ENCODE measurements at regions not wholly inside any gene's neighbourhood (a gene's known extent, or its start where the extent isn't known, plus 50 kb on each side); places are given as distances from the start of the nearest gene placed in this dataset.

DNA sequence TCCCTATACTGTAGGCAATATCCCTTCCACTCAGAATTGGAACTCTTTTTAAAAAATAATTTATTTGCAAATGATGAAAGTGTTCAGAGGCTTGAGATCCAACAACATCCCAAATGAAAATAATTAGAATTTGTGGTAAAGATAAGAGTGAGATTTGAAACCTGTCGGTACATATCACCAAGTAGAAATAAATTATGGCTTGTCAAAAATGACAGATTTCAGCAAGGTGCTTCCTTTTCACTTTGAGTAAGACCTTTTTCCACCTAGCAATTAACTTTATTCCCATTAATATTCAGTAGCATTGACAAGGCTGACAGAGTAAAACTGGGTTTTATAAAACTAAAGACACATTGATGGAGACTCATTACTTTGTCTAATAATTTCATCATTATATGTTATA lies 107.7 kb upstream of the PRKD1 start:
- Histone ChIP-seq H2BK5ac (ENCODE audit: low read depth, low read length, poor library complexity) (no peak overlapping the region), H3K14ac (ENCODE audit: low read length) (no peak overlapping the region), H2AK5ac (ENCODE audit: low read length) (no peak overlapping the region), H2AFZ (ENCODE audit: insufficient read depth, low read length, poor library complexity) (no peak overlapping the region), H3K4ac (ENCODE audit: low read depth, low read length) (no peak overlapping the region), H2BK120ac (ENCODE audit: insufficient read depth, low read length, poor library complexity) (no peak overlapping the region), H3K4me2 (ENCODE audit: low read length) (no peak overlapping the region), H3K23ac (ENCODE audit: low read length) (no peak overlapping the region), H4K91ac (ENCODE audit: low read depth, low read length) (no peak overlapping the region), H3K9me3 (ENCODE audit: insufficient read depth, low read depth, low read length) (no peaks in the 10 kb centered on the region), H3K79me2 (ENCODE audit: control insufficient read depth, insufficient read depth, low read length, poor library complexity) (no peaks in the 10 kb centered on the region), H3K36me3 (ENCODE audit: control insufficient read depth in 1 of 2, insufficient read depth in 2 of 2, low read length in 2 of 2) (no peaks in the 10 kb centered on the region), H3K9ac (ENCODE audit: low read length) (no peak overlapping the region), H3K4me3 (ENCODE audit: low read depth, low read length) (no peak overlapping the region), H2BK12ac (ENCODE audit: low read length) (no peak overlapping the region), H3K4me1 (ENCODE audit: control insufficient read depth in 1 of 2, insufficient read depth in 2 of 2, low read length in 2 of 2) (no peaks in the 10 kb centered on the region), H3K27me3 (ENCODE audit: insufficient read depth, low read length) (no peaks in the 10 kb centered on the region), H3K79me1 (ENCODE audit: low read length) (no peaks in the 10 kb centered on the region), H4K12ac (ENCODE audit: low read depth, low read length) (no peak overlapping the region), H4K8ac (ENCODE audit: low read depth, low read length) (no peak overlapping the region), H3K27ac (ENCODE audit: low read depth, low read length) (no peak overlapping the region), H3K18ac (ENCODE audit: low read length) (no peak overlapping the region)
- no CpG with 5 or more reads among the region's 1 CpG for WGBS (ENCODE audit: extremely low coverage, insufficient coverage, insufficient read length)
- DNase-seq: no peak

- no peak overlapping the region for H4K91ac ChIP-seq (ENCODE audit: low read depth, low read length)
- no peak overlapping the region for H3K4me3 ChIP-seq (ENCODE audit: low read depth, low read length)
- no peak overlapping the region for H3K14ac ChIP-seq (ENCODE audit: low read length)
- no peaks in the 10 kb centered on the region for H3K4me1 ChIP-seq (ENCODE audit: control insufficient read depth in 1 of 2, insufficient read depth in 2 of 2, low read length in 2 of 2)
- H3K9ac ChIP-seq (ENCODE audit: low read length): no peak overlapping the region
- H4K8ac ChIP-seq (ENCODE audit: low read depth, low read length): no peak overlapping the region
- H3K79me2 ChIP-seq (ENCODE audit: control insufficient read depth, insufficient read depth, low read length, poor library complexity): no peaks in the 10 kb centered on the region
- H2BK12ac ChIP-seq (ENCODE audit: low read length): no peak overlapping the region
- H3K4ac ChIP-seq (ENCODE audit: low read depth, low read length): no peak overlapping the region
- H4K12ac ChIP-seq (ENCODE audit: low read depth, low read length): no peak overlapping the region
- no CpG with 5 or more reads among the region's 5 CpGs for WGBS (ENCODE audit: extremely low coverage, insufficient coverage, insufficient read length)
- no peak overlapping the region for H3K4me2 ChIP-seq (ENCODE audit: low read length)
- H3K9me3 ChIP-seq (ENCODE audit: insufficient read depth, low read depth, low read length): no peaks in the 10 kb centered on the region
- no peak overlapping the region for H2BK5ac ChIP-seq (ENCODE audit: low read depth, low read length, poor library complexity)
- H3K36me3 ChIP-seq (ENCODE audit: control insufficient read depth in 1 of 2, insufficient read depth in 2 of 2, low read length in 2 of 2): no peaks in the 10 kb centered on the region
- no peak overlapping the region for H3K18ac ChIP-seq (ENCODE audit: low read length)
- H3K27me3 ChIP-seq (ENCODE audit: insufficient read depth, low read length): no peaks in the 10 kb centered on the region
- DNase-seq: no peak
- no peaks in the 10 kb centered on the region for H3K79me1 ChIP-seq (ENCODE audit: low read length)
- no peak overlapping the region for H2AK5ac ChIP-seq (ENCODE audit: low read length)
- no peak overlapping the region for H3K27ac ChIP-seq (ENCODE audit: low read depth, low read length)
- no peak overlapping the region for H2BK120ac ChIP-seq (ENCODE audit: insufficient read depth, low read length, poor library complexity)
- H3K23ac ChIP-seq (ENCODE audit: low read length): no peak overlapping the region
- H2AFZ ChIP-seq (ENCODE audit: insufficient read depth, low read length, poor library complexity): no peak overlapping the region
These were observed 118.1 kb upstream of the PRKD1 start for GRCh38 chr14:30045720-30046119.

DNA sequence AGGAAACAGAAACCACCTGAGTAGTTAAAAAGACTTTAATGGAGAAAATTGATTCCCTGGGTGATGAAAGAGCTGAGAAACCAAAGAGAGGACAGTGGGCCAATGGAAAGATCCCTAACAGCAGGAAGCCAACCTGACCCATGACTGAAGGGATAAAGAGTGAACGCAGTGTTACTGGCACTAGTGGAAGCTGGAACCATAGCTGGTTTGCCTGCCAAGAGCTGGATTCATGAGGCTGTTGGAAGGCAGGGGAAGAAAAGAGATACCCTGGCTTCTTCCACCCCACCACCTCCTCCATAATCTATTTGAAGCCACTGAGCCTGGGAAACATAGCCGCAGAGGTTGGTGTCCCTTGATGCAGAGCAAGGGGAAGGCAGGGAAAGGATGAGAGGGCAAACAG lies 125.5 kb upstream of the PRKD1 start:
- no peak for DNase-seq
- Histone ChIP-seq H3K9ac (ENCODE audit: low read length) (no peak overlapping the region), H3K4me2 (ENCODE audit: low read length) (no peak overlapping the region), H3K9me3 (ENCODE audit: insufficient read depth, low read depth, low read length) (no peaks in the 10 kb centered on the region), H2AFZ (ENCODE audit: insufficient read depth, low read length, poor library complexity) (no peak overlapping the region), H3K27me3 (ENCODE audit: insufficient read depth, low read length) (no peaks in the 10 kb centered on the region), H2BK5ac (ENCODE audit: low read depth, low read length, poor library complexity) (no peak overlapping the region), H2BK120ac (ENCODE audit: insufficient read depth, low read length, poor library complexity) (no peak overlapping the region), H3K79me2 (ENCODE audit: control insufficient read depth, insufficient read depth, low read length, poor library complexity) (no peaks in the 10 kb centered on the region), H3K4ac (ENCODE audit: low read depth, low read length) (no peak overlapping the region), H4K91ac (ENCODE audit: low read depth, low read length) (no peak overlapping the region), H3K4me3 (ENCODE audit: low read depth, low read length) (no peak overlapping the region), H3K36me3 (ENCODE audit: control insufficient read depth in 1 of 2, insufficient read depth in 2 of 2, low read length in 2 of 2) (no peaks in the 10 kb centered on the region), H3K23ac (ENCODE audit: low read length) (no peak overlapping the region), H2BK12ac (ENCODE audit: low read length) (no peak overlapping the region), H4K8ac (ENCODE audit: low read depth, low read length) (no peak overlapping the region), H3K79me1 (ENCODE audit: low read length) (no peaks in the 10 kb centered on the region), H2AK5ac (ENCODE audit: low read length) (no peak overlapping the region), H3K14ac (ENCODE audit: low read length) (no peak overlapping the region), H3K4me1 (ENCODE audit: control insufficient read depth in 1 of 2, insufficient read depth in 2 of 2, low read length in 2 of 2) (no peaks in the 10 kb centered on the region), H3K18ac (ENCODE audit: low read length) (no peak overlapping the region), H4K12ac (ENCODE audit: low read depth, low read length) (no peak overlapping the region), H3K27ac (ENCODE audit: low read depth, low read length) (no peak overlapping the region)
- WGBS (ENCODE audit: extremely low coverage, insufficient coverage, insufficient read length): no CpG with 5 or more reads among the region's 2 CpGs

- Histone ChIP-seq H3K27ac (ENCODE audit: low read depth, low read length) (no peak overlapping the region), H2BK120ac (ENCODE audit: insufficient read depth, low read length, poor library complexity) (no peak overlapping the region), H3K23ac (ENCODE audit: low read length) (no peak overlapping the region), H3K9me3 (ENCODE audit: insufficient read depth, low read depth, low read length) (no peaks in the 10 kb centered on the region), H3K4ac (ENCODE audit: low read depth, low read length) (no peak overlapping the region), H2AK5ac (ENCODE audit: low read length) (no peak overlapping the region), H3K79me2 (ENCODE audit: control insufficient read depth, insufficient read depth, low read length, poor library complexity) (no peaks in the 10 kb centered on the region), H2AFZ (ENCODE audit: insufficient read depth, low read length, poor library complexity) (no peak overlapping the region), H2BK12ac (ENCODE audit: low read length) (no peak overlapping the region), H3K4me1 (ENCODE audit: control insufficient read depth in 1 of 2, insufficient read depth in 2 of 2, low read length in 2 of 2) (no peaks in the 10 kb centered on the region), H2BK5ac (ENCODE audit: low read depth, low read length, poor library complexity) (no peak overlapping the region), H3K79me1 (ENCODE audit: low read length) (no peaks in the 10 kb centered on the region), H4K12ac (ENCODE audit: low read depth, low read length) (no peak overlapping the region), H4K91ac (ENCODE audit: low read depth, low read length) (no peak overlapping the region), H3K4me2 (ENCODE audit: low read length) (no peak overlapping the region), H3K9ac (ENCODE audit: low read length) (no peak overlapping the region), H3K36me3 (ENCODE audit: control insufficient read depth in 1 of 2, insufficient read depth in 2 of 2, low read length in 2 of 2) (no peaks in the 10 kb centered on the region), H4K8ac (ENCODE audit: low read depth, low read length) (no peak overlapping the region), H3K18ac (ENCODE audit: low read length) (no peak overlapping the region), H3K14ac (ENCODE audit: low read length) (no peak overlapping the region), H3K27me3 (ENCODE audit: insufficient read depth, low read length) (no peaks in the 10 kb centered on the region), H3K4me3 (ENCODE audit: low read depth, low read length) (no peak overlapping the region)
- no peak for DNase-seq
These were observed 126.6 kb upstream of the PRKD1 start for GRCh38 chr14:30054201-30054600.

- H3K27ac ChIP-seq (ENCODE audit: low read depth, low read length): no peak overlapping the region
- H4K12ac ChIP-seq (ENCODE audit: low read depth, low read length): no peak overlapping the region
- no CpG with 5 or more reads among the region's 1 CpG for WGBS (ENCODE audit: extremely low coverage, insufficient coverage, insufficient read length)
- no peaks in the 10 kb centered on the region for H3K4me1 ChIP-seq (ENCODE audit: control insufficient read depth in 1 of 2, insufficient read depth in 2 of 2, low read length in 2 of 2)
- no peak overlapping the region for H3K18ac ChIP-seq (ENCODE audit: low read length)
- H3K4me3 ChIP-seq (ENCODE audit: low read depth, low read length): no peak overlapping the region
- H3K79me2 ChIP-seq (ENCODE audit: control insufficient read depth, insufficient read depth, low read length, poor library complexity): no peaks in the 10 kb centered on the region
- no peak overlapping the region for H4K91ac ChIP-seq (ENCODE audit: low read depth, low read length)
- H2AFZ ChIP-seq (ENCODE audit: insufficient read depth, low read length, poor library complexity): no peak overlapping the region
- H2BK12ac ChIP-seq (ENCODE audit: low read length): no peak overlapping the region
- H3K36me3 ChIP-seq (ENCODE audit: control insufficient read depth in 1 of 2, insufficient read depth in 2 of 2, low read length in 2 of 2): no peaks in the 10 kb centered on the region
- no peak overlapping the region for H3K9ac ChIP-seq (ENCODE audit: low read length)
- H2BK120ac ChIP-seq (ENCODE audit: insufficient read depth, low read length, poor library complexity): no peak overlapping the region
- no peak overlapping the region for H3K4ac ChIP-seq (ENCODE audit: low read depth, low read length)
- no peak overlapping the region for H3K14ac ChIP-seq (ENCODE audit: low read length)
- no peak overlapping the region for H2AK5ac ChIP-seq (ENCODE audit: low read length)
- no peak for DNase-seq
- H2BK5ac ChIP-seq (ENCODE audit: low read depth, low read length, poor library complexity): no peak overlapping the region
- H3K79me1 ChIP-seq (ENCODE audit: low read length): no peaks in the 10 kb centered on the region
- H4K8ac ChIP-seq (ENCODE audit: low read depth, low read length): no peak overlapping the region
- H3K4me2 ChIP-seq (ENCODE audit: low read length): no peak overlapping the region
- H3K27me3 ChIP-seq (ENCODE audit: insufficient read depth, low read length): no peaks in the 10 kb centered on the region
- no peaks in the 10 kb centered on the region for H3K9me3 ChIP-seq (ENCODE audit: insufficient read depth, low read depth, low read length)
- no peak overlapping the region for H3K23ac ChIP-seq (ENCODE audit: low read length)
These were observed 130.8 kb upstream of the PRKD1 start for GRCh38 chr14:30058401-30058800.
